Stimulated activated naive CD8-positive, alpha-beta T cell treated with anti-CD3 and anti-CD28 coated beads, Interleukin-15, amount 100 ng/mL, for 72 hours (primary cell): ENCODE measurements at regions not wholly inside any gene's neighbourhood (a gene's known extent, or its start where the extent isn't known, plus 50 kb on each side); places are given as distances from the start of the nearest gene placed in this dataset.
"Not testable (repeated sequence)": the region's sequence is repeated elsewhere in the genome, so short reads cannot be mapped to it uniquely, and the experiment has no call there.

Experiments used
- ATAC-seq: fragments of 150-1000 bp; cut with Tn5 transposase; 2 replicates; pipeline ENCODE4 v1.10.0; 2021; ENCODE audit warnings: mild to moderate bottlenecking, moderate library complexity
- DNase-seq, 2 donors: peaks; one replicate each; pipeline ENCODE4 v3.0.0; 2021 to 2022
- H3K27ac Mint-ChIP-seq, 2 donors: one replicate each; pipeline ENCODE4 v1.8.0; 2022; ENCODE audit warnings: mild to moderate bottlenecking in 2 of 2, mixed read lengths in 2 of 2, moderate library complexity in 2 of 2
- H3K27me3 Mint-ChIP-seq: one replicate; pipeline ENCODE4 v1.8.0; 2022; ENCODE audit warnings: mixed read lengths
- H3K4me1 Mint-ChIP-seq: one replicate; pipeline ENCODE4 v1.8.0; 2022; ENCODE audit warnings: mild to moderate bottlenecking, mixed read lengths
- H3K4me3 Mint-ChIP-seq, 2 donors: one replicate each; pipeline ENCODE4 v1.8.0; 2022; ENCODE audit warnings: mild to moderate bottlenecking in 2 of 2, mixed read lengths in 2 of 2, moderate library complexity in 1 of 2
- H3K9me3 Mint-ChIP-seq, 2 donors: one replicate each; pipeline ENCODE4 v1.8.0; 2022; ENCODE audit warnings: mixed read lengths in 2 of 2

DNA sequence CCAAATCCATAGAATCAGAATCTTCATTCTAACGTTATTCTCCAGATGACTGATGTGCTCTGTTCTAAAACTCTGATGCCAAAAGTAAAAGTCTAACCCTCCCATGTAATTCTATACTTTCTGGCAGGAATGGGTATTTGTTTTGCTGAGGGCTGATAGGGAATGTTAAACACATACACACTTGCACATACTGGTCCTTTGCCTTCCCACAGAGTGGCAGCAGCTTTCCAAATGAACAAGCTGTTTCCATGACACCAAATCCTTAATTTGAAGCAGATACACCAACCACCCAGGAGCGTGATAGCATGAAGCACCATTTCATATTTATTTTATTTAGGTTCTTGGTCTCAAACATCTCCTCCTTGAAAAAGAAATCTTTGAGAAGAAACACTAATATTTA is 155.5 kb upstream of the PRDX4 start:
- H3K4me3 Mint-ChIP-seq, result no peak overlapping the region
- peaks cover 0 to 13% of the 10 kb centered on the region in 2 donors for H3K9me3 Mint-ChIP-seq
- ATAC-seq (no peak), DNase-seq (no peak)
- no peak overlapping the region for H3K27ac Mint-ChIP-seq
- no peaks in the 10 kb centered on the region for H3K4me1 Mint-ChIP-seq
- H3K27me3 Mint-ChIP-seq, result no peaks in the 10 kb centered on the region

DNA sequence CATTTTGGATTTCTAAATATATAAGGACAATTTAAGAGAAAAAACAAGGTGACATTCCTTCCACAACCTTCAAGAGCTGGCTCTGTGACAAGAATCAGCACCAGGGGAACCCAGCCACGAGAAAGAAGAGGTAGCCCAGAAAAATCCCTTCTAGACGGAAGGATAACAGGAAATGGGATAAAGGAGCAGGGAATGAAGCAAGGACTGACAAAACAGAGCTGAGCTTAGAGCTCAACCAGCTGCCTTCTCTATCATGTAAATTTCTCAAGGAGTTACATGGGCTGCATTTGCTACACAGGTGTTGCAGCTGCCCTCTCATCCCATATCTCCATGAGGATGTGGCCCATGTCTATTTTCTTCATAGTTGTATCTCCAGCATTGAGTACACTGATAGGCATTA is 154.2 kb upstream of the PRDX4 start:
- Mint-ChIP-seq H3K9me3 (peaks cover 0 to 13% of the 10 kb centered on the region in 2 donors), H3K4me1 (no peaks in the 10 kb centered on the region), H3K27ac (no peak overlapping the region), H3K4me3 (no peak overlapping the region), H3K27me3 (no peaks in the 10 kb centered on the region)
- ATAC-seq (no peak), DNase-seq (no peak)

GRCh38 chrX:23514082-23514481 is 153.2 kb upstream of the PRDX4 start:
- H3K4me1 Mint-ChIP-seq, result no peaks in the 10 kb centered on the region
- ATAC-seq (no peak), DNase-seq (no peak)
- H3K9me3 Mint-ChIP-seq, result peaks cover 0 to 5% of the 10 kb centered on the region in 2 donors
- H3K4me3 Mint-ChIP-seq, result no peak overlapping the region
- no peaks in the 10 kb centered on the region for H3K27me3 Mint-ChIP-seq
- no peak overlapping the region for H3K27ac Mint-ChIP-seq

DNA sequence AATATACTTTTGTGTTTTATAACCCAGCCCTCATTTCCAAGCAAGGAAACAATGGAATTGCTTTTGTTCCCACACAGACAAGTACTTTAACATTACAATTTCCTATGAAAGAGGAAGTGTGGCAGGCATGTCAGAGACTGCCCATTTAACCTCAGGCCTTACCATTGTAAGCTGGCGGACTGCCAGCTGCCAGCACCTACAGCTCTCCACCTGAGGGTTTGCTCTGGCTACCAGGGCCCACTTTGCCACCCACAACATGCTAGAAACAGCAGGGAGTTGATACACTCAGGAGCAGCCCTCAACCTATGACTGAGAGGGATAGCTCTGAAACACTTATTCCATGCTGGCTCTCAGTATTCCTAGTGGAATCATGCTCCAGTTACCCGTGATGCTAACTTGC is 152.3 kb upstream of the PRDX4 start:
- Mint-ChIP-seq H3K4me1 (no peaks in the 10 kb centered on the region), H3K9me3 (no peaks in the 10 kb centered on the region), H3K27ac (no peak overlapping the region), H3K4me3 (no peak overlapping the region), H3K27me3 (no peaks in the 10 kb centered on the region)
- DNase-seq (no peak), ATAC-seq (no peak)

DNA sequence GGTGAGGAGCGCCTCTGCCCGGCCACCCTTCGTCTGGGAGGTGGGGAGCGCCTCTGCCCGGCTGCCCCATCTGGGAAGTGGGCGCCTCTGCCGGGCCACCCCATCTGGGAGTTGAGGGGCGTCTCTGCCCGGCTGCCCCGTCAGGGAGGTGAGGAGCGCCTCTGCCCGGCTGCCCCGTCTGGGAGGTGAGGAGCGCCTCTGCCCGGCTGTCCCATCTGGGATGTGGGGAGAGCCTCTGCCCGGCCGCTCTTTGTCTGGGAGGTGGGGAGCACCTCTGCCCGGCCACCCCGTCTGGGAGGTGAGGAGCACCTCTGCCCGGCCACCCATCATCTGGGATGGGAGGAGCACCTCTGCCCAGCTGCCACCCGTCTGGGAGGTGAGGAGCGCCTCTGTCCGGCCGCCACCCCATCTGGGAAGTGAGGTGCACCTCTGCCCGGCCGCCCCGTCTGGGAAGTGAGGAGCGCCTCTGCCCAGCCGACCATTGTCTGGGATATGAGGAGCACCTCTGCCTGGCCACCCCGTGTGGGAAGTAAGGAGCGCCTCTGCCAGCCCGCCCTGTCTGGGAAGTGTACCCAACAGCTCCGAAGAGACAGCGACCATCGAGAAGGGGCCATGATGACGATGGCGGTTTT is 144.2 kb upstream of the PRDX4 start:
- not testable (repeated sequence) for H3K4me3 Mint-ChIP-seq, ATAC-seq, H3K9me3 Mint-ChIP-seq, DNase-seq, H3K4me1 Mint-ChIP-seq, H3K27ac Mint-ChIP-seq
- peaks cover 10% of the 10 kb centered on the region for H3K27me3 Mint-ChIP-seq

DNA sequence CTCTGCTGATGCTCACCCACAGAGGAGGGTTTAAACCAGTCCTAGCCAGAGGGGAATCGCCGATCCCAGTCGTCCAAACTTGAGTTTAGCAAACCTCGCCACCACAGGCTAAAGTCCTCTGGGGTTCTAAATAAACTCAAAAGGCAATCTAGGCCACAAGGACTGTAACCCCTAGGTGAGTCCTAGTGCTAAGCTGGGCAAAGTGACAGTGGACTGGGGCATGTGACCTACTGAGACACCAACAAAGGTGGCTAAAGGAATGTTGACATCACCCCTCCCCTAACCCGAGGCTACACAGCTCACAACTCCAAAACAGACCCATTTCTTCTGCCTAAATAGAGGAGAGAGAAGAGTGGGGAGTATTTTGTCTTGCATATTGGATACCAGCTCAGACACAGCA is 142.8 kb upstream of the PRDX4 start:
- no peak overlapping the region for H3K4me3 Mint-ChIP-seq
- no peak overlapping the region for H3K27ac Mint-ChIP-seq
- H3K27me3 Mint-ChIP-seq, result peaks cover 10% of the 10 kb centered on the region
- ATAC-seq, result no peak
- no peaks in the 10 kb centered on the region for H3K4me1 Mint-ChIP-seq
- DNase-seq, result no peak
- H3K9me3 Mint-ChIP-seq, result no peaks in the 10 kb centered on the region

DNA sequence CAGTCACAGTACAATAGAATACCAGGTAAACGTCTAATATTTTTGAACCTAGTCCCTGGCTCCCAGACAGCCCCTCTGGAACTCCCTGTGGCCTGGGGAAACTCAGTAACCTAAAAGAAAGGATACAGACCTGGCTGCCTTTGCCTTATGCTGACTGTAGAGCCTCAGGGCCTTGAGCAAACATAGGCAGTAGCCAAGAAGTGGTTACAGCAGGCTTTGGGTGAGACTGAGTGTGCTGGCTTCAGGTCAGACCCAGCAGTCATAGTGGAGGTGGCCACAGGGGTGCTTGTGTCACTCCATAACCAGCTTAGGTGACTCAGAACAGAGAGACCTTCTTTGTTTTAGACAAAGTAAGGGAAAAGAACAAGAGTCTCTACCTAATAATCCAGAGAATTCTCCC is 141.8 kb upstream of the PRDX4 start:
- no peak overlapping the region for H3K4me3 Mint-ChIP-seq
- ATAC-seq (no peak), DNase-seq (no peak)
- no peaks in the 10 kb centered on the region for H3K9me3 Mint-ChIP-seq
- H3K27ac Mint-ChIP-seq, result no peak overlapping the region
- no peaks in the 10 kb centered on the region for H3K4me1 Mint-ChIP-seq
- peaks cover 10% of the 10 kb centered on the region for H3K27me3 Mint-ChIP-seq

DNA sequence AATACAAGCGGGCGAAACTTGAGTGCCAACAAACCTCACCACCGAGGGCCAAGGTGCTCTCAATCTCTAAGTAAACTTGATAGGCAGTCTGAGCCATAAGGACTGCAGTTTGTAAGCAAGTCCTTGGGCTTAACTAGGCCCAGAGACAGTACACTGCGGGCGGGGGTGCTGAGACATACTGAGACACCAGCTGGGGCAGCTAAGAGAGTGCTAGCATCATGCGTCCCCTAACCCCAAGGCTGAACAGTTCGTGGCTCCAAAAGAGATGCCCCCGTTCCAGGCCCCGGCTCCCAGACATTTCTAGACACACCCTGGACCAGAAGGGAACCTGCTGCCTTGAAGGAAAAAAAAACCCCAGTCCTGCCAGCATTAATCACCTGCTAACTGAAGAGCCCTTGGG is 126.8 kb upstream of the PRDX4 start:
- Mint-ChIP-seq H3K27ac (no peak overlapping the region), H3K4me1 (no peaks in the 10 kb centered on the region), H3K9me3 (no peaks in the 10 kb centered on the region), H3K4me3 (no peak overlapping the region), H3K27me3 (no peaks in the 10 kb centered on the region)
- ATAC-seq (no peak), DNase-seq (no peak)

DNA sequence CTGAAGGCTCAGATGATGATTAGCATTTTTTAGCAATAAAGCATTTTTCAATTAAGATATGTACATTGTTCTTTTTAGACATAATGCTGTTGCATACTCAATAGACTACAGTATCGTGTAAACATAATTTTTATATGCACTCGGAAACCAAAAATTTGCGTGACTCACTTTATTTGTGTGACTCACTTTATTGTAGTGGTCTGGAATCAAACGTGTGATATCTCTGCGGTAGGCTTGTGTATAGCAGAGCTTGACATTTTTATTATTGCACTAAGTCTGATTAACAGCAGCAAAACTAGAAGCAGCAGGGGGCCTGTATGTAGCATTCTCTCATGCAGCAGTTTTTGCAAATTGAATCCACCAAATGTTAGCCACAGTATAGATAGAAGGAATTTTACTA is 119.1 kb upstream of the PRDX4 start:
- ATAC-seq, result no peak
- no peak for DNase-seq
- no peak overlapping the region for H3K4me3 Mint-ChIP-seq
- H3K9me3 Mint-ChIP-seq, result no peaks in the 10 kb centered on the region
- no peaks in the 10 kb centered on the region for H3K4me1 Mint-ChIP-seq
- no peaks in the 10 kb centered on the region for H3K27me3 Mint-ChIP-seq
- H3K27ac Mint-ChIP-seq, result no peak overlapping the region

DNA sequence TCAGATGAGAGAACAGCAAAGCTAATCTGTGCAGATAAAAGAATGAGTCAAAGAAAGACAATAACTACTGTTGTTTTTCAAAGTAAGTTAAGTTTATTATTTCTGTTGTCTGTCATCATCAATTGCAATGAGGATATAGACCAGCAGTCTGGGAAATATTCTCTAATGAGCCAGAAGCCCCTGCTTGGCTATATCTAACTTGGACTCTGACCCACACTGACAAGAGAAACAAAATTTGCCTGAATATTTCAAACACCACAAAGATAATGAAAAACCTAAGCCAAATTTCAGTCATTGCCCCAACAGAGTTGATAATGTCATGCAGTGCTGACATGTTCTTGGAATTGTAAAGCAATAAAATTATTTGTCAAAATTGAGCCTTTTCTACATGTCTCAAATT is 115.0 kb upstream of the PRDX4 start:
- H3K9me3 Mint-ChIP-seq, result peaks cover 0 to 8% of the 10 kb centered on the region in 2 donors
- no peak overlapping the region for H3K4me3 Mint-ChIP-seq
- no peaks in the 10 kb centered on the region for H3K4me1 Mint-ChIP-seq
- H3K27ac Mint-ChIP-seq, result no peak overlapping the region
- DNase-seq (no peak), ATAC-seq (no peak)
- no peaks in the 10 kb centered on the region for H3K27me3 Mint-ChIP-seq

- no peaks in the 10 kb centered on the region for H3K27me3 Mint-ChIP-seq
- H3K4me1 Mint-ChIP-seq, result no peaks in the 10 kb centered on the region
- DNase-seq, result no peak
- no peak overlapping the region for H3K4me3 Mint-ChIP-seq
- H3K9me3 Mint-ChIP-seq, result peaks cover 0 to 8% of the 10 kb centered on the region in 2 donors
- H3K27ac Mint-ChIP-seq, result no peak overlapping the region
- ATAC-seq, result no peak
Observed at GRCh38 chrX:23554304-23554703, 113.0 kb upstream of the PRDX4 start.

DNA sequence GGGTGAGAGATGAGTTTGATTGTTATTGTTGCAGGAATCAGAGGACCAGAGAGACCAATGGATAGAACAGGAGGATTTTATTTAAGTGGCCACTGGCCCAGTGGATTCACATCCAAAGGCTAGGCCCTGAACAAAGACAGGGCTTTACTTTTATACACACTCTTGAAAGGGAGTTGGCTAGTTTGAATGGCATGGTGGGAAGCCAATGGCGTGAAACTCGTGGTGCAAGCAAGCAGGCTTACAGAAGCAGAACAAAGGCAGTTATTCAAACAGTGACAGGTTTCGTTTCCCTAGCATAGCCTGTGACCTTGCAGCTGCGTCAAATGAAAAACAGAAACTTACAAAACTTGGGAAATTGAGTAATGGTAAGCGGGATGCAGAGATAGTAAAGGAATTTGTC is 110.2 kb upstream of the PRDX4 start:
- no peaks in the 10 kb centered on the region for H3K27me3 Mint-ChIP-seq

DNA sequence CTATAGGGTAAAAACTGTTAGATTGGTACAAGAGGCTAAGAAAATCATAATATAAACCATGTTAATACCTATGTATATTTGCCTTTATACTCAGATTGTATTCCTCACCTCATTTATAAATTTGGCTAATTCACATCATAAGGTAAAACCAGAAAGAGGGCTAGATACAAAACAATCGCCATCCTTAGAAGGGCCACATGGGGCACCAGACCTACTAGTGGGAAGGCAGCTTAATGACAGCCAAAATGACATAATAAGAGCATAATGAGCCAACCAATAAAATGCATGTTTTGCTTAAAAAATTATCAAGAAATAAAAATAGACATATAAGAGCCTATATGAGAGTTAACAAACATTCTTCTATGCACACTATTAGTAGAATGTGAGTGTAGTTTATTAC is 107.3 kb upstream of the PRDX4 start:
- DNase-seq (no peak), ATAC-seq (no peak)
- Mint-ChIP-seq H3K27me3 (no peaks in the 10 kb centered on the region), H3K27ac (no peak overlapping the region), H3K4me3 (no peak overlapping the region), H3K4me1 (no peaks in the 10 kb centered on the region), H3K9me3 (peaks cover 0 to 15% of the 10 kb centered on the region in 2 donors)

More for the DNA sequence above, 110.2 kb upstream of the PRDX4 start:
- H3K4me1 Mint-ChIP-seq, result no peaks in the 10 kb centered on the region
- no peak overlapping the region for H3K27ac Mint-ChIP-seq
- DNase-seq (no peak), ATAC-seq (no peak)
- no peak overlapping the region for H3K4me3 Mint-ChIP-seq
- peaks cover 0 to 8% of the 10 kb centered on the region in 2 donors for H3K9me3 Mint-ChIP-seq

GRCh38 chrX:23570674-23571343 is 96.5 kb upstream of the PRDX4 start:
- H3K27me3 Mint-ChIP-seq, result no peaks in the 10 kb centered on the region
- ATAC-seq (no peak), DNase-seq (no peak)
- H3K4me3 Mint-ChIP-seq, result no peak overlapping the region
- H3K27ac Mint-ChIP-seq, result no peak overlapping the region
- H3K9me3 Mint-ChIP-seq, result peaks cover 0 to 5% of the 10 kb centered on the region in 2 donors
- H3K4me1 Mint-ChIP-seq, result no peaks in the 10 kb centered on the region

DNA sequence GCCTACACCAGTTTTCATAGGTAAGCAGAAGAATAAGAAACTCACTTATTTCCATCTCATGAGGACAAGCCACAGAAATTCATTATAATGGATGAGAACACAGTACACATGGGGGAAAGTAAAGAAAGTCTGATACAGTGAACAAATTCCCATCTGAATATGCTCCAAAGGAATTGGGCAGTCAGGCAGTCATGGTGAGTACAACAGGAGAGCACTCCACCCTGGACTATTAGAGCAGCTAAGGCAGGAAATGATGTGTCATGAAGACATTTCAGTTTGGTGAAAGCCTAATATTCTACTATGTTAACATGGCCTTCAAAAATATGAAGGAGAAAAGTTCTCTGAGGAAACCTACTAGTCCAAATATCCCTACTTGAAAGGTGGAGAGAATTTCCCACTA is 92.0 kb upstream of the PRDX4 start:
- ATAC-seq (no peak), DNase-seq (no peak)
- Mint-ChIP-seq H3K9me3 (no peaks in the 10 kb centered on the region), H3K4me3 (no peak overlapping the region), H3K27ac (no peak overlapping the region), H3K27me3 (peaks cover 8% of the 10 kb centered on the region), H3K4me1 (no peaks in the 10 kb centered on the region)

DNA sequence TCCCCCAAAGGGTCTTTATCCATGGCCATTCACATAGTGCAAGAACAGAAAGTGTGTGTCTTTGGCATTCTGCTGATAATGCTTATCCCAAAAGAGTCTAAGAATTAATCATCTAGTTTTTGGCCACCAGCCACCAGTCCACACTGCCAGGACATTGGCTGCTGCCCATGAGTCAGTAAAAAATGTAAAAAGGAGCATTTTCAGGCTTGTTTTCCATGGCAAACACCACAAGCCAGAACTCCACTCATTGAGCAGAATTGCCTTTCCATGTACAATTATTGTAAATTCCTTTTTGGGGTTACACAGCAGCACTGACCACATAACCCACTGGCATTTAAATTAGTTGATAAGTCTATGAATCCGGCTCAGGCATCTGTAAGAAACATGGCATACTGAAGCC is 89.2 kb upstream of the PRDX4 start:
- Mint-ChIP-seq H3K27me3 (peaks cover 8% of the 10 kb centered on the region), H3K4me1 (no peaks in the 10 kb centered on the region), H3K9me3 (no peaks in the 10 kb centered on the region), H3K27ac (no peak overlapping the region), H3K4me3 (no peak overlapping the region)
- DNase-seq, result no peak
- no peak for ATAC-seq

- Mint-ChIP-seq H3K4me3 (no peak overlapping the region), H3K27me3 (no peaks in the 10 kb centered on the region), H3K27ac (no peak overlapping the region), H3K4me1 (no peaks in the 10 kb centered on the region), H3K9me3 (no peaks in the 10 kb centered on the region)
- DNase-seq (no peak), ATAC-seq (no peak)
Observed at GRCh38 chrX:23589496-23589895, 77.8 kb upstream of the PRDX4 start.
